ENCODE measurements at regions not wholly inside any gene's neighbourhood (a gene's known extent, or its start where the extent isn't known, plus 50 kb on each side); places are given as distances from the start of the nearest gene placed in this dataset.

- TF ChIP-seq CTCF (IDR thresholded peaks at IDR 0.05): no peak
- no peak for TF ChIP-seq POLR2AphosphoS5 (IDR thresholded peaks at IDR 0.05)
- TF ChIP-seq POLR2A (IDR thresholded peaks at IDR 0.05): no peak
These were observed 68.1 kb downstream of the MTERF1 start for GRCh38 chr7:91812388-91812787.
